NCI-H146 (cell line): ENCODE measurements at regions not wholly inside any gene's neighbourhood (a gene's known extent, or its start where the extent isn't known, plus 50 kb on each side); places are given as distances from the start of the nearest gene placed in this dataset.
"Not testable (repeated sequence)": the region's sequence is repeated elsewhere in the genome, so short reads cannot be mapped to it uniquely, and the experiment has no call there.

Source experiments
- DNase-seq: peaks from one replicate; lab custom pipeline; 2025; lab: John Stamatoyannopoulos, UW

DNA sequence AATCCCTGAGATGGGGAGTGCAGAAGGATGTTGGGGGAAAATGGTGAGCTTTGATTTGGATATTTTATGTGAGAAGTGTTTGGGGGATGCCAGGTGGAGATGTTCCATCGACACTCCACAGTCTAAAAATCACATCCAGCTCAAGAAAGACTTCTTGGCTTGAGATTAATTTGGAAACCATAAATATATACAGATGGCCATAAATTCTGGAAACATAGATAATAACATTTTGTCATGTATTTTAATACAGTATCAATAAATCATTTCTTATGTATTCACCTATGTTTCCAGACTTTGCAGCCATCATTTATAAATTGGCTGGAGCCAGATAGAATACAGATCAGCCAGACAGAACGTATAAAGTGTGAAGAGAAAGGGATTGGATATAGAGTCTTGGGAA is 245.5 kb upstream of the DDHD1 start:
- no peak for DNase-seq

GRCh38 chr14:53395267-53395666 is 242.1 kb upstream of the DDHD1 start:
- DNase-seq = not testable (repeated sequence)

GRCh38 chr14:53391631-53392285 is 238.6 kb upstream of the DDHD1 start:
- DNase-seq = no peak

- DNase-seq = no peak
Measured at GRCh38 chr14:53391156-53391555, 238.0 kb upstream of the DDHD1 start.

DNA sequence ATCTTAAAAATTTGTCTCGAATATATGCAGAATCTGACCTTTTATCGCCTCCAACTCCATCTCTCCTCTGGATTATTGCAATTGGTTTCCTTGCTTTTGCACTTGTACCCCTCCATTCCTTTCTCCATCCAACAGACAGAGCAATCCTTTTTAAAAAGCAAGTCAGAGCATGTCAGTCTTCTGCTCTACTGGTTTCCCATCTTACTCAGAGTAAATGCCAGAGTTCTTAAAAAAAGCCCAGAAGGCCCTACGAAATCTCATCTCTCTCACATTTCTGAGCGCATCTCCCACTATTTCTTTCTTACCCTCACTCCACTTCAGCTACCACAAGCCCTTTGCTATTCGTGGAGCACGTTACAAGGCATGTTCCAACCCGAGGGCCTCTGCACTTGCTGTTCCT is 236.9 kb upstream of the DDHD1 start:
- no peak for DNase-seq

DNA sequence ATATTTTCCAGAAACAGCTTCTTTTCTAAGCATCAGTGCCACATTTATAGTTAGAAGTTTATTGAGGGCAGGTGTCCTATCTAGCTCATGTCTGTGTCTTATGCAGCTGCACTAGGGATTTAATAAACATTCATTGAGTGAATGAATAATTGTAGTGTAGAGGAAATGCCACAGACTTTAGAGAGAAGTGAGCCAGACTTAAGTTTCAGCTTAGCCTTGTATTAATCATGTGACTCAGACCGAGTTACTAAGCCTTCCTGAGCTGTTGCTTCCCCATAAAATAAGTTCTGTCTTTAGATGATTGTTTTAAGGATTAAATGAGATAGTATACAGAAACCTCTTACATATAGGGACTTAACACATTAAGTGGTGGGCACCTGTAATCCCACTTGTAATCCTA is 236.1 kb upstream of the DDHD1 start:
- no peak for DNase-seq

GRCh38 chr14:53386362-53386761 is 233.2 kb upstream of the DDHD1 start:
- DNase-seq = no peak

- DNase-seq = no peak
Measured at GRCh38 chr14:53384536-53384935, 231.4 kb upstream of the DDHD1 start.

DNA sequence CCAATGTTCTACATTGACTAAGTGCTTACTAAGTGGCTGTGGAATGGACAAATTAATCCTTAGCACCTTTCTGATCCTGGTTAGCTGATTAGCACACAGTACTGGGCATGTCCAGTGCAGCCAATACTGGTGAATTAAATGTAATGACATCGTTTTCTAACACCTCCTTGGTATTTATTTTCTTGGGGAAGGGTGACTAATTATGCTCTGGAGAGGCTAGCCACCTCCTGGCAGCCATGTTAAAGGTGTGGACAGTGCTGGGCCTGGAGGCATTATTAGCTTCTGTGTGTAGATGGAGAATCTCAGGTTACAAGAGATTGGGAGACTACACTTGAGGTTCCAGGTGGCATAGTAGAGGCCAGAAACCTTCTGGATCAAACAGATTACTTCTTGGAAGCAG is 230.9 kb upstream of the DDHD1 start:
- no peak for DNase-seq

GRCh38 chr14:53381895-53382294 is 228.8 kb upstream of the DDHD1 start:
- no peak for DNase-seq

DNA sequence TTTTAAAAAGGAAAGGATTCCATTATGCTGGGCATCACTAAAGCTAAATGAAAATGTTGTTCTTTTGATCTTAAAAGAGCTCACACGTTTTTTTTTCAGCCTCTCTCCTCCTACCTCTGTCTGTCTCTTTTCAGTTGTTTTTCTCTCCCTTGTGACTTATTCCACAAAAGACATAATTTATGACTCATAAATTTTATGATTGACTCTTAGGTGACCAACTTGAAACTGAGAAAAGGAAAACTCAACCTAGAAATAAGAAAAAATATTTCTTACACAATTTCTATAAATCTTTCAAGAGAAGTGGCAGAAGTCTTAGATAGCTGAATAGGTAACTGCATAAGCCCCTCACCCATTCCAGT is 227.7 kb upstream of the DDHD1 start:
- DNase-seq = no peak

GRCh38 chr14:53380052-53380866 is 227.1 kb upstream of the DDHD1 start:
- DNase-seq = no peak

DNA sequence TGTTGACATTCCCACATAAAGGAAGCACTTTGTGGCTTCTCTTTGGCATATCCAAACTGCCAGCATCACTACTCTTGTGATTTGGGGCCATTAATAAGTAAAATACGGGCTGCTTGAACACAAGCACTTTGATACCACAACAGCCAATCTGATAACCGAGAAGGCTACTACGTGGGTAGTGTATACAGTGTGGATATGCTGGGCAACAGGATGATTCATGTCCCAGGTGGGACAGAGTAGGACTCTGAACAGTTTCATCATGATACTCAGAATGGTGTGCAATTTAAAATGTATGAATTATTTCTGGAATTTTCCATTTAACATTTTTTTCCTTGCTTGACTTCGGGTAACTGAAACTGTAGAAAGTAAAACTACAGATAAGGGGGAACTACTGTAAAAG is 225.0 kb upstream of the DDHD1 start:
- DNase-seq = no peak

DNA sequence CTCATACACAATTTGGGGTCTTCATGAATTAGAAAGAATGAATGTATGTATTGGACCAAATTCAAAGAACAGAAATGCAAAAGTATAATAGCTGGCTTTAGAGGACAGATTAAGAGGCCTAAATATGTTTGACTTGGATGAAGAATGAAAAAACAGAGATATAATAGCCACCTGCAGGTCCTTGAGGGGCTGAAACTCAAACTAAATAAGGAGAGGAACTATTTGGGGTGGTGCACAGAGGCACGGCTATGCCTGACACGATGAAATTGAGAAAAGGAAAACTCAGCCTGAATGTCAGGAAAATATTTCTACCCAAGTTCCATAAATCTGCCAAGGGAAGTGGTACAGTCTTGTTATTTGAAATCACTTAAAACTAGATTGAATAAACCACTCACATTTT is 222.9 kb upstream of the DDHD1 start:
- DNase-seq = no peak

GRCh38 chr14:53375599-53375998 is 222.5 kb upstream of the DDHD1 start:
- DNase-seq = no peak

- no peak for DNase-seq
Measured at GRCh38 chr14:53368711-53369201, 215.6 kb upstream of the DDHD1 start.

DNA sequence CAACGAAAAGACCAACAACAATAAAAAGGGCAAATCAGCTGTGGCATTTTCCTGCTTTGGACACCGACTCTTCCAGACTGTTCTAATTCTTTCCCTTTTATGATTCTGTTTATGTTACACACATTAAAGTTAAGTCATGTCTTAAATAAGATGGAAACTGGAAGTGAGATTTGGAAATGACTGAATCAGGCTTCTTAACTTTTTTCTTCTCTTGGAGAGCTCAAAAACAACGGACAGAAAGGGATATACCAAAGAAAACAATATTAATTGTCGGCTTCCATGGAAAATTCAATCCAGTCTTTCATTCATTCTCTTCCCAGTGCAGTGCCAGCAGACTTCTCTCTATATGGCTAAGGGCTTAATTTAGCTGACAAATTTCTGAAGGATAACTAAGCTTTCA is 214.9 kb upstream of the DDHD1 start:
- no peak for DNase-seq

GRCh38 chr14:53367644-53368026 is 214.5 kb upstream of the DDHD1 start:
- DNase-seq = no peak

- DNase-seq = no peak
Measured at GRCh38 chr14:53365486-53366130, 212.5 kb upstream of the DDHD1 start.

GRCh38 chr14:53362916-53363315 is 209.8 kb upstream of the DDHD1 start:
- not testable (repeated sequence) for DNase-seq

DNA sequence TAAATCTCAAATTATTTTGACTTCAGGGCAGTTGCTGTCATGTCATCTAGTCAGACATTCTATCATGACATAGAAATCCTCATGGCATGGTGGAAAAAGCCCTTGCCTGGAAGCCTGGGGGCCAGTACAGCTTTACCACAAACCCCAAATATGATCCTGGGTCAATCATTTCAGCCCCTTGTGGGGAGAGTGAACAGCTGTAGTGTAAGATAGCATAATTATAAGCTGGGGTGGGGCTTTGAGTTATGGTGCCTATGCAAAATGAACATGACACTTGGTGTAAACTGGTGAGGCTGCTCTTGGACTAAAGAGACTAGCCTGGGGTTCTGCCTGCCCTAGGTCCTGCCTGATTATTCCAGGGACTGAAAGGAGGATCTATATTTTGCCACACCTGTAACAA is 207.7 kb upstream of the DDHD1 start:
- no peak for DNase-seq

- no peak for DNase-seq
Measured at GRCh38 chr14:53358166-53358565, 205.0 kb upstream of the DDHD1 start.
